Large intestine (tissue), 3 donors: ENCODE measurements at regions not wholly inside any gene's neighbourhood (a gene's known extent, or its start where the extent isn't known, plus 50 kb on each side); places are given as distances from the start of the nearest gene placed in this dataset.

Source experiments
- DNase-seq, 2 donors: peaks; one replicate each; pipeline versions ENCODE4 v3.0.0 to v3.0.0-alpha.2; 2013
- H3K27ac ChIP-seq: one replicate; pipeline ENCODE4 v1.5.1; 2013; ENCODE audit warnings: low read length
- H3K27me3 ChIP-seq: 2 replicates; pipeline ENCODE4 v1.6.1; 2013; ENCODE audit warnings: low read length; ENCODE audit not compliant: control insufficient read depth, insufficient read depth
- H3K36me3 ChIP-seq: 2 replicates; pipeline ENCODE4 v1.6.1; 2013; ENCODE audit warnings: low read length; ENCODE audit not compliant: control insufficient read depth, insufficient read depth
- H3K4me1 ChIP-seq: one replicate; pipeline ENCODE4 v1.6.1; 2013; ENCODE audit warnings: low read length; ENCODE audit not compliant: control insufficient read depth, insufficient read depth
- H3K4me3 ChIP-seq: one replicate; pipeline ENCODE4 v1.5.1; 2013; ENCODE audit warnings: low read length
- H3K9me3 ChIP-seq: one replicate; pipeline ENCODE4 v1.6.1; 2013; ENCODE audit warnings: mild to moderate bottlenecking, low read depth, low read length, moderate library complexity; ENCODE audit not compliant: control insufficient read depth
- WGBS: methylation state at CpG from one replicate; pipeline ENCODE4 v1.1.5; 2013; ENCODE audit warnings: low lambda C conversion rate; ENCODE audit not compliant: insufficient coverage; 5-methylcytosine and 5-hydroxymethylcytosine counted together

DNA sequence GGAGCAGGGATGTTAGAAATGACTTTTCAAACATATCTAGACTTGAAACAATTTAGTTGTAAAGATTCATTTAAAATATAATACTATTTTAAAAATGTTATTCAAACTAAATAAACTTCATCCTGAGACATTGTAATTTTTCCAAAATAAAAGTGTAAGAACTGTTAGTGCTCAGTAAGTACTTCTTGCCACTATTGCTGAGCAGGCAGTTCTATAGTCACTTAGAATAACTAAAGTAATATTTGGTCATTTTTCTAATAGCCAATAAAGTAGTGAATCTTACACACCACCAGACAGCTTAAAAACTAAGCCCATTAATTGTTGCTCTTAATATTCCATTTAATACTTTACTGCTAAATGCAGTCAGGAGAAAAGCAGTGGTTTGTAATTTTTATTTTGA is 1120.0 kb upstream of the CDH10 start:
- H3K4me1 ChIP-seq = no peaks in the 10 kb centered on the region
- H3K27ac ChIP-seq = no peak overlapping the region
- H3K27me3 ChIP-seq = no peaks in the 10 kb centered on the region
- no peak for DNase-seq
- H3K9me3 ChIP-seq = peaks cover 3% of the 10 kb centered on the region
- no peak overlapping the region for H3K4me3 ChIP-seq
- H3K36me3 ChIP-seq = no peaks in the 10 kb centered on the region

DNA sequence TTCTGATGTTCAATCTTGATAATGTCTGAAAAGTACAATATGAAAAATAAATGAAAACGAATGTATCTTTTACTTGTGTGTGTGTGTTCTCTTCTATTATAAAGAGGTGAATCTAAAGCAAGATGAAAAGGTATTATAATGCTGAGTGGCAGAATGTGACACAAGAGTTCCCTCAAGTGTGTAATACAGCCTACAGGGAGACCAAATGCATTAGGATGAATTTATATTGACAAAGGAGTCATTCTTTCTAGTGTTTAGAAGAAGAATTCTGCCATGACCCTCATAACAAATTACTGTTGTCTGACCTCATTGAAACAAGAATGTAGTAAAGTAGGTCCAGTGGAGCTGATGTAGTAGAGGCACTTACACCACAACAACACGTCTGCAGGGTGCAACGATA is 1119.0 kb upstream of the CDH10 start:
- Histone ChIP-seq H3K9me3 (no peaks in the 10 kb centered on the region), H3K4me3 (no peak overlapping the region), H3K27me3 (no peaks in the 10 kb centered on the region), H3K4me1 (no peaks in the 10 kb centered on the region), H3K36me3 (no peaks in the 10 kb centered on the region), H3K27ac (no peak overlapping the region)
- WGBS = 83% methylated on average over 1 of the region's 3 CpGs
- DNase-seq = no peak

DNA sequence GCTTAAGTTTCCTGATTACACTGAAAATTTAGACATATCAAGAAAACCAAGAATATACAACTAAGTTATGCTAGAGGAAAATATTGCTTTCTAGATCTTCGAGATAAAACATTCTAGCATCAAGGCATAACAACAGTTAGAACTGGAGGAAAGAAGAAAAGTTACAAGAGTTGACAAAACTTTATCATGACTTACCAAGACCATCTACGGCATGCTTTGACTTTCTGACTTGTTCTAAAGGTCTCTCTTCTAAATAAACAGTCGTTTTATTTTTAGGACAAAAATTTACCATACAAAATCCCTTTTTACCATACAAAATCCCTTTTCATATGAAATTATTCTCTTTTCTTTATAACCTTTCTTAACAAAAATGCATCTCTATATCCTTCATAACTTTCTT is 1110.1 kb upstream of the CDH10 start:
- 68% methylated on average over 3 of the region's 3 CpGs for WGBS
- no peaks in the 10 kb centered on the region for H3K9me3 ChIP-seq

DNA sequence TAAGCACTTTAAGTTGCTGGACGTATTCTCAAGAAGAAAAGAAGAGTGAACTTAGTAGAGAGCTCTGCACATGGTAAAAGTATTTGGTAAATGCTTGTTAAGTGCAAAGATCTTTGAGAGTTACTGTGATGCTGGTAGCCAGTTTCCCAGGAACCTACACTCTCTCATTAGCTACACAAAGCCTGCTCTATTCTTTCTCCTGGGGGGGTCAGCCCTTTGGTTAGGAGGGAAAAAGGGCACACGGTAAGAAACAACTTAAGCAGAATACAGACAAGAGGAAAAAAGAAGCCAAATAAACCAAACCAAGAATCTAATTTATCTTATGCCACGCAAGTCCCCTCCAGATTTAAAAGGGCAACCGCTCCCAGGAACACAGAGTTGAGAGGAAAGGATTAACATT is 1100.1 kb upstream of the CDH10 start:
- Histone ChIP-seq H3K4me1 (no peaks in the 10 kb centered on the region), H3K27me3 (no peaks in the 10 kb centered on the region), H3K27ac (no peak overlapping the region), H3K4me3 (no peak overlapping the region), H3K36me3 (no peaks in the 10 kb centered on the region), H3K9me3 (no peaks in the 10 kb centered on the region)
- 44% methylated on average over 1 of the region's 4 CpGs for WGBS
- no peak for DNase-seq

More for the DNA sequence above, 1110.1 kb upstream of the CDH10 start:
- Histone ChIP-seq H3K4me3 (no peak overlapping the region), H3K27ac (no peak overlapping the region), H3K36me3 (no peaks in the 10 kb centered on the region), H3K27me3 (no peaks in the 10 kb centered on the region), H3K4me1 (no peaks in the 10 kb centered on the region)
- no peak for DNase-seq

DNA sequence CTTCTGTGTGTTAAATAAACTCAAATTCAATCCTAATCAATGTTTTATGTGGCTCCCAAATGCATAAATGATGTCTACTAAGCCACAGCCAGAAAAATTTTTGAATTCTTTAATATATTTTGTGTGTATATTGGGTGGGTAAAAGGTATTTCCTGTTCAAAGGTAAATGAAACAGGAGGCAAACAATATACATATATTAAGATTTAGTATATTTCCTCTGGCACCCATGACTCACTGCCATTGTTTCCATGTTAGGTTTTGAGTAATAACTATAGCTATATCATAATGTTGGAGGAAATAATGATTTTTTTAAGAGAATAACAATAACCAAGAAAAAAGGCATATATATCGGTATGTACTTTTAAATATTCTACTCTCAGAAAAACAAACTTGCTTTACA is 1071.9 kb upstream of the CDH10 start:
- Histone ChIP-seq H3K4me3 (no peak overlapping the region), H3K27ac (no peak overlapping the region), H3K36me3 (no peaks in the 10 kb centered on the region), H3K27me3 (no peaks in the 10 kb centered on the region), H3K4me1 (no peaks in the 10 kb centered on the region), H3K9me3 (no peaks in the 10 kb centered on the region)
- 92% methylated on average over 1 of the region's 1 CpG for WGBS
- no peak for DNase-seq

DNA sequence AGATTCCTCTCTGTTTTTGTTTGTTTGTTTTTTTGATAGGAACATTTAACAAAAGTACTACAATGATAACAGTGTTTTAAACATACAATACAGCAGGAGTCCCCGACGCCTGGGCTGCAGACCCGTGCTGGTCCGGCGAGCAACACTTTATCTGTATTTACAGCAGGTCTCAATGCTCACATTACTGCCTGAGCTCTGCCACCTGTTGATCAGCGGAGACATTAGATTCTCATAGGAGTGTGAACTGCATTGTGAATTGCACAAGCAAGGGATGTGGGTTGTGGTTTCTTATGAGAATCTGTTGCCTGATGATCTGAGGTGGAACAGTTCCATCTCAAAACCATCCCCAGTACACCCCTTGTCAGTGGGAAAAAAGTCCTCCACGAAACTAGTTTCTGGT is 1068.5 kb upstream of the CDH10 start:
- DNase-seq = no peak

DNA sequence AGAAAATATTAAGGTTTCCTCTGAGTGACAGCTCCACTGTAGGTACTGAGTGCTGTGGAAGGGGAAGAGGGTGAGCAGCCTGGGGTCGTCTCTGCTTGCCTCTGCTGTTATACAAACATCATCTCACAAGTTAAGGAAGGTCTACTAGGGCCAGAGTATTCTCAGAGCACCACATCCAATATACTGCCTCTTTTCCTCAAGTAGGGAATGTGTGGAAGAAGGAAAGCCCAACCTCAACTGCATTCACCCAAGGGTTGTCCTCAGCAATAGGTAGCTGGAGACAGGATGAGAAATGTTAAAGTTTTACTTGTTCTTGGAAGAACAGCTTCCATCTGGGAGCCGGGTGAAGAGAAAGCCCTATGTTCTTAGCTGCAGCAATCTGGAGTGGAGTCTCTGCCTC is 1062.3 kb upstream of the CDH10 start:
- H3K4me3 ChIP-seq = no peak overlapping the region
- no peaks in the 10 kb centered on the region for H3K27me3 ChIP-seq
- no CpG with 5 or more reads among the region's 2 CpGs for WGBS

More for the DNA sequence above, 1068.5 kb upstream of the CDH10 start:
- WGBS = no CpG with 5 or more reads among the region's 7 CpGs
- no peak overlapping the region for H3K4me3 ChIP-seq
- H3K36me3 ChIP-seq = no peaks in the 10 kb centered on the region
- no peaks in the 10 kb centered on the region for H3K9me3 ChIP-seq
- no peaks in the 10 kb centered on the region for H3K4me1 ChIP-seq
- H3K27me3 ChIP-seq = no peaks in the 10 kb centered on the region
- H3K27ac ChIP-seq = no peak overlapping the region

DNA sequence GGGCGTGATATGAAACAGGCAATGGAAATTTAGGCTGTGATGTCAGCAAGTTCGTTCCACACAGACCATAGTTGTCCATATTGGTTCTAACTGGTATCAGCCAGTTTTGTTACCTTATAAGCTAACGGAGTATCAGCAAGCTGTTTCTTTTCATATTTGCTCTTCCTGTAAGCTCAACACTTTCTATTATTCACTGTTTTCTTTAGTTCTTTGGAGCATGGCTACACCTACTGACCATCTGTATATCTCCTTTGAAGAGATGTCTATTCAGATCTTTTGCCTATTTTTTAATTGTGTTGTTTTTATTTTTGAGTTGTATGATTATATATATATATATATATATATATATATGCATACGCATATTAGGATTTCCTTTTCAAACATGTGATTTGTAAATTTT is 1057.2 kb upstream of the CDH10 start:
- Histone ChIP-seq H3K27ac (no peak overlapping the region), H3K9me3 (no peaks in the 10 kb centered on the region), H3K27me3 (no peaks in the 10 kb centered on the region), H3K4me3 (no peak overlapping the region), H3K36me3 (no peaks in the 10 kb centered on the region), H3K4me1 (no peaks in the 10 kb centered on the region)
- 76% methylated on average over 3 of the region's 4 CpGs for WGBS
- no peak for DNase-seq

More for the DNA sequence above, 1062.3 kb upstream of the CDH10 start:
- no peaks in the 10 kb centered on the region for H3K4me1 ChIP-seq
- H3K9me3 ChIP-seq = no peaks in the 10 kb centered on the region
- no peaks in the 10 kb centered on the region for H3K36me3 ChIP-seq
- H3K27ac ChIP-seq = no peak overlapping the region
- no peak for DNase-seq

DNA sequence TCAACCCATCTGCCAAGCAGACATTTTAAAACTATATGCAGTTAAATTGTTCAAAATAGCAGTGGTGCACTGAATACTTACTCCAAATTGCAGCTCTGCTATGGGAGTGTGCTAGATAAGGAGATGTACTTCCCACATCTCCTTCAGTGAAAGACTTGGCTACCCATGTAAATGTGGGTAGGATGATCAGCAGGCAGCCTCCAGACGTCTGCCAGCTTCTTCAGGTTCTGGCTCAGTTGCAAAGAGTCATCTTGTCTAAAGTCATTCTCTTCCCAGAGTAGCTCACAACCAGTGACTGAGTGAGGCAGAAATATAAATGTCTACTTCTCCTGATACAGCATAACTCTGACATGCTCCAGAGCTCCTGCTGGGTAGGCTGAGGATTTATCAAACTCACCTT is 1050.0 kb upstream of the CDH10 start:
- H3K27ac ChIP-seq = no peak overlapping the region
- no peaks in the 10 kb centered on the region for H3K4me1 ChIP-seq
- no peaks in the 10 kb centered on the region for H3K36me3 ChIP-seq
- no peak for DNase-seq
- no peaks in the 10 kb centered on the region for H3K27me3 ChIP-seq
- no CpG with 5 or more reads among the region's 1 CpG for WGBS
- H3K4me3 ChIP-seq = no peak overlapping the region
- H3K9me3 ChIP-seq = no peaks in the 10 kb centered on the region

DNA sequence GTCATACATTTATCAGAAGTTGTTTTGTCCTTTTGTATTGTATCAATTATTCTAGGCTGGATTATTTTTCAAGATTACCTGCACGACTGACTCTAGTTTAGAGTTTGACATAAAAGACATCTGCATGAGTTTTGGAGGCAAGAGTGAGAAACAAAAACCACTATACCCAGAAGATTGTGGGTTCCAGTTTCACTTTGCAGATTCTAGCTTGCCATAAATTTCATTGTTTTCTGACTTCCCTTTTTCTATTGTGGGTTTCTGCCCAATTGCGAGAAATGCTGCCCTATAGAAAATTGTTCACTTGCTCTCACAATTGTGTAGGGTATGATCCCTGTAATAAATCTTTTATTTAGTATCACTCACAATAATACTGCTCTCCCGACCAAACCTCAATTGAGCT is 1043.4 kb upstream of the CDH10 start:
- Histone ChIP-seq H3K27me3 (no peaks in the 10 kb centered on the region), H3K4me3 (no peak overlapping the region), H3K36me3 (no peaks in the 10 kb centered on the region), H3K9me3 (no peaks in the 10 kb centered on the region), H3K27ac (no peak overlapping the region), H3K4me1 (no peaks in the 10 kb centered on the region)
- 83% methylated on average over 2 of the region's 3 CpGs for WGBS
- DNase-seq = no peak

DNA sequence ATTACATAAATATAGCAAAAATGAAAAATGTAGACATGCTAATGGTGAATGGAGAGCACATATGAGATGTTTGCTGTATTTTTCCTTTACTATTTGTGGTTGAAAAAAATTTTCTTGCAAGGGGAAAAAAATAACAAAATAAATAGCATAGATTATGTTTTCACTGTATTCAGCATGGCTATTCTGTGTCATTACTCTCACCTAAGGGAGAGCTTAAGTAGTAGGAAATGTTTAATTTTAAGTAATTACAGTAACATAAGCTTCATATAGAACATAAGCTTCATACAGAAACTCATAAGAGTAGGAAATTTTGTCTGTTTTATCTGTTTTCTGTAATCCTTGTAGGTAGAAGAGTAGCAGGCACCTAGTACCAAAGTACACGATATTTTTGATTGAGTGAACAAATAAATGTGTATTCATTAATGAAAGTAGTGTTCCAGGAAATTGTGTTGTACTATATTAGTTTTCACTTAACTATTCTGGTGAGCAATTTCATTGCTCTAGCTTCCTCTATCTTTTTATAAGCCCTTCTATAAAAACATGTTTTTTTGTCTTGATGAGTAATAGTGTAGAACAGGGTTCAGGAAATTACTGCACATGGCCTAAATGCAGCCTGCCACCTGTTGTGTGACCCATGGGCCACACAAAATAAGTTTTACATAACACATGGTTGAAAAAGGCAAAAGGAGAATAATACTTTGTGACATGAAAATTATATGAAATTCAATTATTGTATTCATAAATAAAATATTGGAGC is 1025.0 kb upstream of the CDH10 start:
- Histone ChIP-seq H3K4me1 (no peaks in the 10 kb centered on the region), H3K36me3 (no peaks in the 10 kb centered on the region), H3K4me3 (no peak overlapping the region), H3K9me3 (no peaks in the 10 kb centered on the region), H3K27me3 (no peaks in the 10 kb centered on the region), H3K27ac (no peak overlapping the region)
- no peak for DNase-seq
- 60% methylated on average over 1 of the region's 1 CpG for WGBS
